Peyer's patch (tissue), 4 donors: ENCODE measurements at regions not wholly inside any gene's neighbourhood (a gene's known extent, or its start where the extent isn't known, plus 50 kb on each side); places are given as distances from the start of the nearest gene placed in this dataset.

ENCODE experiments used
- POLR2A ChIP-seq, 2 donors: fragments of 450-650 bp; IDR thresholded peaks; one replicate each; pipeline ENCODE4 v1.5.1; 2017; ENCODE audit warnings: antibody characterized with exemption in 2 of 2, mild to moderate bottlenecking in 2 of 2, moderate library complexity in 2 of 2
- TF ChIP-seq, protein P1 (sequence below), 6 experiments: fragments of 450-650 bp in 4 of 6; fragments of 200-600 bp in 2 of 6; sonication (generic) in 1 of 6; IDR thresholded peaks; one replicate each; pipeline ENCODE4 v1.5.1; 2017 to 2019; ENCODE audit warnings: antibody characterized with exemption in 6 of 6, mild to moderate bottlenecking in 3 of 6, moderate library complexity in 1 of 6

DNA sequence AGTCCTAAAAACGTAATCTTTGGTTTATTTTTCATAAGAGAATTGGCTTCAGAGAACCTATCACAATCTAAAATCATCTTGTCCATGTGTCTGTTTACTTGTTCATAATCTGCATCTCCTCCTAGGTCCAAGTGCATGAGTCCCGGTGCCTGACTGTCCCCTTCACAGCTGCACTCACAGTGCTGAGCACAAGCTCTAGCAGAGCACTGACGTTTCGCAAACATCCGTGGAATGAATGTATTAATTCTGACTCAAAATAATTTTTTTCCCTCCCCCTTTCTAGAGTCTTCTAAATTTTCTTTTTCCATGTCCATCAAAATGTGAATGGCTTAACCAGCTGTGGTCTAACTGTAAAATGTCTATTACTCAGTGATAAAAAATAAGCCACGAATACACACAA is 245.5 kb upstream of the TSHZ3 start:
- TF ChIP-seq, protein P1, sequence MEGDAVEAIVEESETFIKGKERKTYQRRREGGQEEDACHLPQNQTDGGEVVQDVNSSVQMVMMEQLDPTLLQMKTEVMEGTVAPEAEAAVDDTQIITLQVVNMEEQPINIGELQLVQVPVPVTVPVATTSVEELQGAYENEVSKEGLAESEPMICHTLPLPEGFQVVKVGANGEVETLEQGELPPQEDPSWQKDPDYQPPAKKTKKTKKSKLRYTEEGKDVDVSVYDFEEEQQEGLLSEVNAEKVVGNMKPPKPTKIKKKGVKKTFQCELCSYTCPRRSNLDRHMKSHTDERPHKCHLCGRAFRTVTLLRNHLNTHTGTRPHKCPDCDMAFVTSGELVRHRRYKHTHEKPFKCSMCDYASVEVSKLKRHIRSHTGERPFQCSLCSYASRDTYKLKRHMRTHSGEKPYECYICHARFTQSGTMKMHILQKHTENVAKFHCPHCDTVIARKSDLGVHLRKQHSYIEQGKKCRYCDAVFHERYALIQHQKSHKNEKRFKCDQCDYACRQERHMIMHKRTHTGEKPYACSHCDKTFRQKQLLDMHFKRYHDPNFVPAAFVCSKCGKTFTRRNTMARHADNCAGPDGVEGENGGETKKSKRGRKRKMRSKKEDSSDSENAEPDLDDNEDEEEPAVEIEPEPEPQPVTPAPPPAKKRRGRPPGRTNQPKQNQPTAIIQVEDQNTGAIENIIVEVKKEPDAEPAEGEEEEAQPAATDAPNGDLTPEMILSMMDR (IDR thresholded peaks at IDR 0.05) = no peak
- TF ChIP-seq POLR2A (IDR thresholded peaks at IDR 0.05) = no peak
